Glomerular visceral epithelial cell (primary cell): ENCODE measurements at regions not wholly inside any gene's neighbourhood (a gene's known extent, or its start where the extent isn't known, plus 50 kb on each side); places are given as distances from the start of the nearest gene placed in this dataset.

Experiments
- DNase-seq: peaks from one replicate; pipeline ENCODE4 v3.0.0-alpha.2; 2016; ENCODE audit errors: extremely low spot score

DNA sequence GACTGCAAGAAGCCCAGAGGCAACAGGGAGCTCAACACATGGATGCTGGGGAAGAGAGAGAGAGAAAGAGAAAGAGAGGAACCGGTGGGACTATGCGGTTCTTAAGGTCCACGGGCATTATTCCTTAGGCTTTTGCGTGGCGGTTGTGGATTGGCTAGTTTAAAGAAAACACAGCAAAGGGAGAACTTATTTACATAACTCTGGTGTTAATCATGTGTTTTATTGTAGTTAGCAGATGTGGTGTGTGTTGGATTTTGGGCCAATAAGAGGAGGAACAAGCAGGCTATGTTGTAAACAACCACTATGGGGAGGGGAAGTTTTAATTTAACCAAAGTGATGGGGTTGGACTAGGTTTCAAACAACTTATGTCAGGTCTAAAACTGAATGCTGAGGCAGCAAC lies 275.3 kb upstream of the KLF12 start:
- DNase-seq: no peak

DNA sequence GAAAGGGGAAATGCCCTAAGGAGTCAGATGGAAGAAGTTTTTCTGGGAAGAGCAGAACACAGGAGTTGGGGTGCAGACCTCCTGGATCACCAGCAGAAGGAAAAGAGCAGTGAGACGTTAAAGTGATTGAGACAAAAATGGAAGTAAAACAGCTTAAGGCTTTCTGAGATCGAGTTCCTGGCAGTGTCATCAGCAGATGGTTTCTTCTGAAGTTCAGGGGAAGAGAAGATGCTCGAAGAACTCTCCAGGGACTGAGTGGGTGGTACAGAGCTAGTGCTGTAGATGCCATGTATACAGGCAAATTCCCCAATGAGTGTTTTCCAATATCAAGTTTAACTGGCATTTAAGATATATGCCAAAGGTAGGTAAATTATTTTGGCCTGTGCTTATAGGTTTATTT lies 272.2 kb upstream of the KLF12 start:
- no peak for DNase-seq

DNA sequence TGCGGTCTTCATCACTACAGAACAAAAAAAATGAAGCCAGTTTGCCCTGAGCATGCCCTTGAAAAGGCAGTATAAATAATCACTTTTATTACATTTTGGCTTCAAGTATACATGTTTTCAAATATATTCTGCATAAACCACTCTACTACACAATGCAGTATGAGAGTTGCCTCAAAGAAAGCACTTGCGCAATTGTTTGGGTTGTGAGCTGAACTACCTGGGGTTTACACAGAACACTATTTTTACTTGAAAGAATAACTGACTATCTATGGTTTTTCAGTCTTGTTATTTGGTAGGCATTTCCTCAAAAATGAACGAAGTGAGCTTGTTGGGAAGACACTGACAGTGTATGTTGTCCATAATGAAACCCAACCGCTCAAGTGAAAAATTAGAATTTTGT lies 264.4 kb upstream of the KLF12 start:
- no peak for DNase-seq

GRCh38 chr13:74389056-74389455 lies 254.9 kb upstream of the KLF12 start:
- DNase-seq: no peak

- DNase-seq: no peak
These were observed 254.4 kb upstream of the KLF12 start for GRCh38 chr13:74388626-74389025.

DNA sequence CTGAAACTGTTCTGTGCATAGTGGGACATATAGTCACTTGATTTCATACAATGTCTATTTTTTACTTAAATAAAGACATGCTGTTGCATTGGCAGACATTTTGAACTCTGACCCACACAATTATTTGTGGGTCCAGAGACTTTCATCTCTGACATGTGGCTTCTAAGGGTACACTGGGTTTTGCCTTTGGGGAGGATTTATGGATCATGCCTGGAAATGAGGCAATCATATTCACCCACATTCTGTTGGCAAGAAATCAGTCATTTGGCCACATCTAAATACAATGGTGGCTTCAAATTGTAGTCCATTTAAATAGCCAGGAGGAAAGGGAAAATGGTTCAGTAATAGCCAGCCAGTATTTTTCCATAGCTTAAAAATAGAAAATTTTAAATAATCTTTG lies 238.3 kb upstream of the KLF12 start:
- no peak for DNase-seq

DNA sequence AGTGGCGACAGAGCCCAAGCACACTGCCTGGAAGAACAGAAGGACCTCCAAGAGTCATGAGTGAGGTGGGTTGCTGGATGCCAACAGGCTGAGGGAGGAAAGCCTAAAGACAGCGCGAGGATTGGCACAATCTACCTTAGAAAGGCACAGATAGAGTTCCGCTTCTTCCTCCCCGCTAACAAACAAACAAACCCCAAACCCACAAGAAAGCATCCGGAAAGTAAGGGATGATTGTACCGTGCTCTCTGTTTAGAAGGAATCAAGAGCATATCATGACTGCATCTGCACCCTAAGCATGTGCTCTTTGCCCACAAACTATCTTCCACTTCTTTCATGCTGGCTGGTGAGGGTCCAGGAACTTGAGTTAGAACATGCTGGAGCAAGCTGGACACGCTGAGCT lies 233.0 kb upstream of the KLF12 start:
- DNase-seq: no peak

DNA sequence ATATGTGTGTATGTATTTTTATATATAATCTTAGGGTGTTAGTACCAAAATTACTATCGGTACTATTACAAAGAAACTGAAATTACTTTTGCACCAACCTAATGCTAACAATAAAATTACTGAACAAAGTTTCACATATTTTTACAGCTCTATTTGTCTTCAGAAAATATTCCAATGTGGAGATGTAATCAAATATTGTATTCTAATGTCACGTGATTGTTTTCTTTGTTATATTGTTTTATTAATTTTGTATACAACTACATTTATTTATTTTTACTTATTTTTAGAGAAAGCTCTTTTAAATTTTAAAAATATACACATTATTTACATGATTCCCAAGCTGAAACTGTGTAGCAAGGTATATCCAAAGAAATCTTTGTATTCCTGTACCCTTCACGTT lies 227.1 kb upstream of the KLF12 start:
- DNase-seq: no peak

DNA sequence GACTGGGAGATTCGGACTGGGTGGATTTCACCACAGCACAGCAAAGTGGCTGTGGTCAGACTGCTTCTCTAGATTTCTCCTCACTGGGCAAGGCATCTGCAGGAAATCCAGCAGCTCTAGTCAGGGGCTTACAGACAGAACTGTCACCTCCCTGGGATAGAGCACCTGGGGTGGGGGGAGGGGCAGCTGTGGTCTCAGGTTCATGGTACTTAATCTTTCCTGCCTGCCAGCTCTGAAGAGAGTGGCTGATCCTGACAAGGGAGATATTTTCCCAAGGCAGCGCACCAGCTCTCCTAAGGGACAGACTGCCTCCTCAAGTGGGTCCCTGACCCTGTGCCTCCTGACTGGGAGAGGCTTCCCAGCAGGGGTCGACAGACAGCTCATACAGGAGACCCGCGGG lies 212.8 kb upstream of the KLF12 start:
- DNase-seq: no peak

GRCh38 chr13:74338341-74338740 lies 204.1 kb upstream of the KLF12 start:
- DNase-seq: no peak

DNA sequence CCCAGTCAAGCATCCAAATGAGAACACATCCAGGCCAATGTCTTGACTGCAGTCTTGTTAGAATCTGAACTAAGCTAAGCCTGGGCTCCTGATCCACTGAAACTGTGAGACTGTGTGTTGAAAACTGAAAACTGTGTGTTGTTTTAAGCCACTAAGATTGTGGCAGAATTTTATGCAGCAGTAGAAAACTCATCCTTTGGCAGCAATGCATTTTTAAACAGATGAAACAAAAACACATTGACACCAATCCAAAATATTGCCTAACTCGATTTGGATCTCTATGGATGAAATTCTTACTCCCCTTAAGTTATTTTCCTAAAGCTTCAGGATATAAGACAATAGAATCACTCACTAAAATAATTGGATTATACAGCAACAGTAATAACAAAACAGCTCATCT lies 202.3 kb upstream of the KLF12 start:
- DNase-seq: no peak

DNA sequence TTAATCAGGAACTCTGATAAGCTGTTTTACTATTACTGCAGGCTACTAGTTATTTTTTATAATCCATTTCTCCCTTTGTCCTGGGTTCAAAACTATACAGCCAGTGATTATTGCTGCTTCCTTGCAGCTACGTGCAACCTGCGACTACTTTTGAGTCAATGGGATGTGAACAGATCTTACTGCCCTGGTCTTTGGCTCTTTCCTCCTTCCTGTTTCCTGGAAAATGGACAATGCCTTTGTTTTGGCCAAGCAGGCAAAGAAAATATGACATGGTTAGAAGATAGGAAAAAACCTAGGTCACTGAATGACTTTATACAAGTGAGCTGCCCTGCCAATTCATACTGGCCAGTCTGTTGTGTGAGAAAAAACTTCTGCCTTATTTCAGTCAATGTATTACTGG lies 201.2 kb upstream of the KLF12 start:
- DNase-seq: no peak

- DNase-seq: no peak
These were observed 195.8 kb upstream of the KLF12 start for GRCh38 chr13:74329962-74330361.

GRCh38 chr13:74325106-74325505 lies 190.9 kb upstream of the KLF12 start:
- peak; percentile 8 for DNase-seq

- no peak for DNase-seq
These were observed 190.1 kb upstream of the KLF12 start for GRCh38 chr13:74324338-74324737.

DNA sequence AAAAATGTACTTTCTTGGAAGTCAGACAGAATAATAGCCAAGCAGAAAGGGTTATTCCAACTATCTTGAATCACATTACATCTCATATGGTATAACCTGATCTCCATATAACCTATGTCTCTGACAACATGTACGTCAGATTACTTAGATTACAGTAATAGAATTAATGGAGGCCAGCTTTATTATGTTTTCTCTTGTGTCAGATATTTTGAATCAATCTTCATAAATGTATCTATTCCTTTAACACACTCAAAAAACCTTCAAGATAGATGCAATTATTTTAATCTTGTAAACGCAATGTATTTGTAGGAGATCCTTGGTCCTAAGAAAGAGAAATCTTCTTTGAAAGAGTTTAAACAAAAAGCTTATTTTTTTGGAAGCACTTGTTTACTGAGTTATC lies 188.4 kb upstream of the KLF12 start:
- DNase-seq: no peak

GRCh38 chr13:74320282-74320681 lies 186.1 kb upstream of the KLF12 start:
- DNase-seq: no peak

- DNase-seq: peak; percentile 0
These were observed 182.3 kb upstream of the KLF12 start for GRCh38 chr13:74316547-74316946.

DNA sequence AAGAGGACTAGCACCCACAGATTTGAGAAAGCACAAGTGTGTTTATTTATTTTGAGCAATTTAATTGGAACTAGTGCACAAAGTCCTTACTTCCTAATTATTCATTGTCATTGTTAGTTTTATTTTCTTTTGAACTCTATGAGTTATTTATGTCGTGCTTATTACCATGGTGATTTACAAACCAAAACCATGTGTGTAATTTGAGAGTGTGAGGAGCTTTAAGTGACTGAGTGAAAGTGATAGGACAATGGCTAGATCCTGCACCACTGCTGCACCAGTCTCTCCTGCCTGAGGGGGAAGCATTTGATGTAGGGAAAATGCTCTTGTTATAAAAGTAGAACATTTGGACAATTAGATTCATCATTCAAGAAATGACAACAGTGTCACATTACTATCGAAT lies 172.3 kb upstream of the KLF12 start:
- no peak for DNase-seq

DNA sequence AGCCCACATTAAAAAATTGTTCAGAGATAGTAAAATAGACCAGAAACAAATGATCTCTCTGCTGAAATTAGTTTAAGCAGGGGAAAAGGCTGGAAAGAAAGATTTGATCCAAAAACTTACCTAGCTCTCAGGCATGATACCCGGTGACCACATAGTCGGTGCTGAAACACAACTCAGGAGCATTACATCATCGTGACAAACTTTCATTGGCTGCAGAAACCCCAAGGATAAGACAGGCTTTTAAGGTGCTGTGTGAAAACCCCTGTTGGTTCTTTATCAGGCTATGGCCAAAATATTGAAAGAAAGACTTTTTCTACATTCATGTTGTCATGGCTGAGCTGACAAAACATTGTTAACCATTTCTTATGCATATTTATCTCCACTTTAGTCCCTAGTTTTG lies 171.7 kb upstream of the KLF12 start:
- DNase-seq: no peak

GRCh38 chr13:74301258-74301935 lies 167.2 kb upstream of the KLF12 start:
- no peak for DNase-seq

DNA sequence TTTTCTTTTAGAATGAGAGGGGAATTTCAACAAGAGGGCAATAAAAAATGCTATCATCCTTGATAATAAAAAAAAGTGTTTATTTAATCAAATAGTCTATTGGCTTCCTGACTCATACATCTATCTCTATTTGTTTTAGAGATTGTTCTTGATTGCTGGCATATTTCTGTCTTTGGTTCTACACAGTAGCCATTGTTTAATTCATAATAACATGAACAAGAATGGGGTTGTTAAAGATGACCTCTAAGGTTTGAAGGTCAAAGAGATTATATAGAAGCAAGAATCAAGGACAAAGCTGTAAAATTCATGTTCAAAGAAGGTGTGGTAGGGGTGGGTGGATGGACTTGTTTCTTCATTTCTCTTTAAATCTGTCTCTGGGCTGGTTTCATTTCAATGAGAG lies 166.0 kb upstream of the KLF12 start:
- no peak for DNase-seq

- no peak for DNase-seq
These were observed 165.5 kb upstream of the KLF12 start for GRCh38 chr13:74299721-74300120.

DNA sequence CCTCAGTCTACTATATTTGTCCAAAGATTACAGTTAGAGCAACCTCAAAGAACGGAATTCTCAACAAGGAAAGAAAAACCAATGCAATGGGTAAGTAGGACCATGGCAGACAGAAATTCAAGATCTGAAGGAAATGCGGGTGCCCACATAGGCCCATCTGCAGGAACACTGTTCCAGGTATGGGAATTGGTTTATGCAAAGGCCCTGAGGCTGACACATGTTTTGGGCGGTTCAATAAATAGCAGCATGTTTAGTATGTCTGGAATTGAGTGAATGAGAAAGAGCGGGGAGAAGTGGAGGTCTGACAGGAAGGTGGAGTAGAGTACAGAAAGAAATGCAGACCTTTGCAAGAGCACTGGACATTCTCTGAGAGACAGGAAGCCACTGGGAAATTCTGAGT lies 164.7 kb upstream of the KLF12 start:
- no peak for DNase-seq
